ENCODE measurements at regions not wholly inside any gene's neighbourhood (a gene's known extent, or its start where the extent isn't known, plus 50 kb on each side); places are given as distances from the start of the nearest gene placed in this dataset.

DNA sequence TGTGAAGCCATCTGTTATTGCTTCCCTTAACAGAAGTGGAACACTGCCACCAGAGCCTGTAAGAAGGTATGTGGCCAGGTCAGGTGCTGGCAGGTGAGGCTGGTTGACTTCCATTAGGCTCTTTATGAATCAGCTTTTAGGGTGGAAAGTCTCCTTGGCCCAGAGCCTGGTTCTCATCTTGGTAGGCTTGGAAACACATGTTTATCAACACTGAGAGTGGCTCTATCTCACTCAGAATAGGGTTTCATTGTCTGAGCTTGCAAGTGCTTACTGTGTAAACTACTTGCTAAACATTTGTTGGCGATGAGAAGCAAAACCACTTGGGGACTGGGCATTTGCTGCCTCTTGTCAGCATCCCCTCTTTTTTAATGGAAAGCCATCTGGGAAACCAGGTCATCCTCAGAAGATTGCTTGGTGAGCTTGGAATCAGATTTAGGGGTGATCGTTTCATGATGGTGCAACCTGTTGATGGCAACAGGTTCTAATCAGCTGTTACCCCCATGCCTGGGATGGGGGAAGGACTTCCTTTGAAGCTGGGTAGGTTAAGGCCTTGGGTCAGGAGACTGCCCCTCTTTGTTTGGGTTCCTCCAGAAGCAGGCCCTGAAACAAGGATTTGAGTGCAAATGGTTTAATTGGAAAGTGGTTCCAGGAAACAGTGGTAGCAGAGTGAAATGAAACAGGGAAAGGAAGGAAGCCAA is 75.0 kb upstream of the AMPD3 start:
- TF ChIP-seq SRF (IDR thresholded peaks at IDR 0.05; ENCODE audit: low read depth, low read length) (no peak), RBBP5 (IDR thresholded peaks at IDR 0.05; ENCODE audit: borderline replicate concordance, low read depth, low read length) (no peak), CHD2 (IDR thresholded peaks at IDR 0.05; ENCODE audit: low read length) (no peak), EZH2 (IDR thresholded peaks at IDR 0.05; ENCODE audit: low read depth, low read length, severe bottlenecking) (no peak), POLR2AphosphoS5 (IDR thresholded peaks at IDR 0.05; ENCODE audit: low read depth, low read length) (no peak), BCL11A (IDR thresholded peaks at IDR 0.05; ENCODE audit: low read depth in 2 of 2, low read length in 2 of 2) (no peak), EP300 (IDR thresholded peaks at IDR 0.05; ENCODE audit: borderline replicate concordance in 1 of 2, low read depth in 2 of 2, low read length in 2 of 2) (no peak), JUND (IDR thresholded peaks at IDR 0.05; ENCODE audit: low read length) (no peak), NRF1 (IDR thresholded peaks at IDR 0.05; ENCODE audit: low read depth, low read length) (no peak)
- TF ChIP-seq, protein P1, sequence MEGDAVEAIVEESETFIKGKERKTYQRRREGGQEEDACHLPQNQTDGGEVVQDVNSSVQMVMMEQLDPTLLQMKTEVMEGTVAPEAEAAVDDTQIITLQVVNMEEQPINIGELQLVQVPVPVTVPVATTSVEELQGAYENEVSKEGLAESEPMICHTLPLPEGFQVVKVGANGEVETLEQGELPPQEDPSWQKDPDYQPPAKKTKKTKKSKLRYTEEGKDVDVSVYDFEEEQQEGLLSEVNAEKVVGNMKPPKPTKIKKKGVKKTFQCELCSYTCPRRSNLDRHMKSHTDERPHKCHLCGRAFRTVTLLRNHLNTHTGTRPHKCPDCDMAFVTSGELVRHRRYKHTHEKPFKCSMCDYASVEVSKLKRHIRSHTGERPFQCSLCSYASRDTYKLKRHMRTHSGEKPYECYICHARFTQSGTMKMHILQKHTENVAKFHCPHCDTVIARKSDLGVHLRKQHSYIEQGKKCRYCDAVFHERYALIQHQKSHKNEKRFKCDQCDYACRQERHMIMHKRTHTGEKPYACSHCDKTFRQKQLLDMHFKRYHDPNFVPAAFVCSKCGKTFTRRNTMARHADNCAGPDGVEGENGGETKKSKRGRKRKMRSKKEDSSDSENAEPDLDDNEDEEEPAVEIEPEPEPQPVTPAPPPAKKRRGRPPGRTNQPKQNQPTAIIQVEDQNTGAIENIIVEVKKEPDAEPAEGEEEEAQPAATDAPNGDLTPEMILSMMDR (IDR thresholded peaks at IDR 0.05; ENCODE audit: control extremely low read depth in 1 of 3, insufficient read depth in 1 of 3, low read depth in 1 of 3, low read length in 3 of 3): no peak
